GM19351 (cell line): ENCODE measurements at regions not wholly inside any gene's neighbourhood (a gene's known extent, or its start where the extent isn't known, plus 50 kb on each side); places are given as distances from the start of the nearest gene placed in this dataset.
"Not testable (repeated sequence)": the region's sequence is repeated elsewhere in the genome, so short reads cannot be mapped to it uniquely, and the experiment has no call there.

Experiments used
- ATAC-seq: cut with Tn5 transposase; IDR thresholded peaks from one replicate; pipeline ENCODE4 v1.9.1; 2021; ENCODE audit warnings: mild to moderate bottlenecking, moderate library complexity; ENCODE audit not compliant: unreplicated experiment

DNA sequence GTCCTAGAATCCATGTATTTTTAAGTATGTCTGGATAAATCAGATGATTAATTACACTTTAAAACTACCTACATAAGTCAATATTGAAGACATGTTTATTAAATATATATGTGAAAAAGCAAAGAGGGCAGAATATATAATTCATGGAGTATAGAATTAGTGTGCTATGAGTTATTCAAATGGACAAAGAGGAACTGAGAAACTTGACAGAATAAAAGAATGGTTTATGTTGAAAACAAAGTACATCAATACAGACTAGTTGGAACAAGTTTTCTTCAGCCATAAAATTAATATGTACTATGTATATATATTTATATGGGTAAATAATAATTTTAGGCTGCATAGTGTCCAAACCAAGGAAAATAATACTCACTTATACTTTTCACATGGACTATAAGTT lies 173.5 kb downstream of the NPFFR2 start:
- peak; percentile 48 for ATAC-seq

DNA sequence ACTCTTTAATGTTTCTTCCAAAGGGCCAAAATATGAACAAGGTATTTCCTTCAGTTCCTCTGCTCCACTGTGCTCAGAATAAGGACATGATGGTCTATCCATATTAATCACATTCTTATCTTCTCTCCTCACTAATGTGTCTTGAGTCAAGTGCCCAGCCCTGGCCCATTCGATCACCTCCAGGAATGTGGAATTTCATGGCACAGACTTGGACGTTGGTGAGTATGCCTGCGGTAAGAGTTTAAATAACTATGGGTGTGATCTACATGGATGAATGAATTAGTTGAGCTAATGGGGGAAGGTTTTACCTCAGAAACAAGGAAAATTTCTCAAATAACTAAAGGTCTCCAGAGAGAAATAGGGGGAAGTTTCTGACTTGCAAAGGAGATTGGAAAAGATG lies 174.0 kb downstream of the NPFFR2 start:
- ATAC-seq = no peak

- ATAC-seq = no peak
These were observed 175.4 kb downstream of the NPFFR2 start for GRCh38 chr4:72207196-72207595.

GRCh38 chr4:72208421-72209075 lies 176.7 kb downstream of the NPFFR2 start:
- ATAC-seq = no peak

- peak; percentile 64 for ATAC-seq
These were observed 177.8 kb downstream of the NPFFR2 start for GRCh38 chr4:72209600-72209999.

DNA sequence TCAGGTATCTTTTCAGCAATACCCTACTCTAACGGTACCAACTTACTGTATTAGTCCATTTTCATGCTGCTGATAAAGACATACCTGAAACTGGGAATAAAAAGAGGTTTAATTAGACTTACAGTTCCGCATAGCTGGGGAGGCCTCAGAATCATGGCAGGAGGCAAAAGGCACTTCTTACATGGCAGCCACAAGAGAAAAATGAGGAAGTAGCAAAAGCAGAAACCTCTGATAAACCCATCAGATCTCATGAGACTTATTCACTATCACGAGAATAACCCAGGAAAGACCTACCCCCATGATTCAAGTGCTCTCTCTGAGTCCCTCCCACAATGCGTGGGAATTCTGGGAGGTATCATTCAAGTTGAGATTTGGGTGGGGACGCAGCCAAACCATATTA lies 182.0 kb downstream of the NPFFR2 start:
- not testable (repeated sequence) for ATAC-seq

DNA sequence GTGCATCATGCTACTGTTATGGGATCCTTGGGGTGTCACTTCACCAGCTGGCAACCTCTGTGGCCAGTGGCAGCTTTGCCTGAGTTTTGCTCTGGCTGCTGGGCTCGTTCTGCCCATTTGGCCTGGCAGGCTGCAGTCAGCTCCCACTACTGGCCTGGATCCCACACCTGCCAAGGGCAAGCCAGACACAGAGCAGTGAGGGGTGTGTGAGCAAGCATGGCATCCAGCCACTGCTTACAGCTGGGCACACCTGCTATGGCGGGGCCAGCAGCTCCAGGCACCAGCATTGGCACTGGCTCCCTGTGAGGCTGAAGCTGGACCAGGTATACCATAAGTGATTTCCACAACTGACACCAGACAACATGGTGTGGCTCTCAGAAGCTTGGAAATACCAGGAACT lies 183.4 kb downstream of the NPFFR2 start:
- ATAC-seq = no peak

GRCh38 chr4:72216539-72217277 lies 184.9 kb downstream of the NPFFR2 start:
- no peak for ATAC-seq

DNA sequence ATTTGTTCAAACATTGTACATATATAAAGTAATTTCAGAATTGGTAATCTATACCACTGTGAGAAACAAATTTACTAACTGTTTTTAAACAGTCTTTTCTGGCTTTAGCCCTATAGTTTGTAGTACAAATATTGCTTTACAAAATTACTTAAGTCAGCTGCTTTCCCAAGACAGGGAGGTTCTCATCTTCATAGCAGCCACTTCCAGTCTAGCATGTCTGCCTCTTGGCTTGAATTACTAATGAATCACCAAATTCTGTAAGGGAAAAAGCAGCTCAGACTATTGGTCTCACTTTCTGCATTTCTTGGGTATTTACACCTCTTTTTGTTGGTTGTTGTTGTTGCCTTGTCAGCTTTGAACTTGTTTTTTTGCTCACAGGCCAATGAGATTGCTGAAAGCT lies 187.2 kb downstream of the NPFFR2 start:
- ATAC-seq = no peak
